HG02885 (cell line): ENCODE measurements at regions not wholly inside any gene's neighbourhood (a gene's known extent, or its start where the extent isn't known, plus 50 kb on each side); places are given as distances from the start of the nearest gene placed in this dataset.

Experiments used
- ATAC-seq: cut with Tn5 transposase; IDR thresholded peaks from one replicate; pipeline ENCODE4 v1.9.1; 2021; ENCODE audit warnings: mild to moderate bottlenecking; ENCODE audit not compliant: unreplicated experiment, poor library complexity

DNA sequence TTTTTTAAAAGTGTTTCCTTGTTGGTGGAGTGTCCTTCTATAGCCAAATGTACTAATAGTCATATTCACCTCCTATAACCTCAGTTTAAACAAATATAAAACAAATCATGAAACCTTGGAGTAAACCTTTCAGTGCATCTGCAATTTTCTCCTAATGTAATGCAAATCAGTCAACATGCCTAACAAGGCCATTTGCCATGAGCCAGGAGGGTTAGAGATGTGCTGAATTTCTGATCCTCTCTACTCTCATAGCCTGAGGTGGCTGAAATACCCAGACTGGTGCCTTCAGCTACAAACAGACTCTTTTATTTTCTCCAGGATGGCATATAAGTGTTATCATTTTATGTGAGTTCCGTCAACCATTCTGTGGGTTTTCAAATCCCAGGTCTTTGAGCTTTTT is 908.1 kb downstream of the GALC start:
- ATAC-seq: no peak

DNA sequence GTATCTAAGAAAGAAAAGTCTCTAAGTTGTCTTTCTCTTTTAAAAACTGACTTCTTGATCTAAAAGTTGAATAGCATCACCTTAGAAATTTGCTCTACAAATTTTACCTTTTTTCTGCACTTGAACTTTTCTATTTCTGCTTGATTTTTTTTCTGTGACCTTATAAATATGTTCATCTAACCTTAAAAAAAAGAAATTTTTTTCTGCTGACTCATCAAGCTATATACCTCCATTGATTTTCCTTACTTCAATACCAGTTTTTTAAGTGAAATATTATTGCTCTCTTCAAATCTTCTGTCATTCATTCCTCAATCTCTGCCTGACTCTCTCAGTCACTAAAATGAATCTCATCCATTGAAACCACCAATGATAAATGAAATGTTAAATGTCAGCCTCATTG is 910.1 kb downstream of the GALC start:
- no peak for ATAC-seq

DNA sequence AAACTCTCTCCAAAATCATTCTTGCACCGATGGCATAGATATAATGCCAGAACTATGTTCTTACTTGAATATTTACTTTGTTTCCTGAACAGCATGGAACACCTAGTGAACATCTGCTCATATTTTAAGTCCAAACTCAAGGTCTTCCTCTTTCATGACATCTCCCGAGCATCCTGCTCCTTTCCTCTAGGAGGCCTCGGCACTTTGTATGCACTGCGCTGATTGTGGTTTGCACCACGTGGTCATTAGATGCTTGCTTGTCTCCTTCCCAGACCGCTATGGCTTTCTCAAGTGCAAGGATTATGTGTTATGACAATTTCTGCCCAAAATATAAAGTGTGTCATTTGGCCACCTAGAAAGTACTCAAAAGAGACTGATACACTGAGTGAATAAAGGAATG is 912.0 kb downstream of the GALC start:
- no peak for ATAC-seq

DNA sequence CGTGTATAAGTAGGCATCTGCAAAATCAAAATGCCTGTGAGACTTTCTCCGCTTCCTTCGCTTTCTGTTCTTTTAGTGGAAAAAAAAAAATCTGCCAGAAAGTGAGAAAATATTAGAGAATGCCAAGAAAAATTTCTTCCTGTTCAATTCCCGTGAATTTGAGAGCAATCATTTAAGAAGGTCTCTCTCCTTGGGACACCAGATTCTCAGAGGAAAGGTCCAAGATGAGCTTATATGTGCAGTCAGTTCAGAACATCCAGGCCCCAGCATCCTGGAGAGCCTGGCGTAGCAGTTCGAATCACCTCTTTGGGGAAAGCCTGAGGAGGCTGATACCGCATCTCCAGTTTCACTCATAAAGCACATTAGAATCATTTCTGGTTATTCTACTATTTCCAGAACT is 912.8 kb downstream of the GALC start:
- ATAC-seq: no peak

DNA sequence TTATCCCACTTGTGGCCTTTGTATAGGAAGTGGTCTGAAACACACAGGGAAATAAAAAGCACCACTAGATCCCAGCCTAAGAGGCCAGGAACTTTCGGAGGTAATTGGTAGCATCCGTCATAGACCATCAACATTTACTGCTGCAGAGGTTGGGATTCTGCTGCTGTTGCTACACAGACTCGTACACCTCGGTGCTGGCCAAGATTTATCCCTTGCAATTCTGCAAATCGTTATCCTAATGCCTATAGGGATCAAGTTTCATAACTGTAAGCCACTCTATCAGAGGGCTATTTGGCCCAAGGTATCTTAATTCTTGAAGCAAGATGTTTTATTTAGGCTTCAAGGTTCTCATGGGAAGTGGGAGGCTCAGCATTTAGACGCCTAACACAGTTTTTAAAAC is 913.6 kb downstream of the GALC start:
- ATAC-seq: no peak

DNA sequence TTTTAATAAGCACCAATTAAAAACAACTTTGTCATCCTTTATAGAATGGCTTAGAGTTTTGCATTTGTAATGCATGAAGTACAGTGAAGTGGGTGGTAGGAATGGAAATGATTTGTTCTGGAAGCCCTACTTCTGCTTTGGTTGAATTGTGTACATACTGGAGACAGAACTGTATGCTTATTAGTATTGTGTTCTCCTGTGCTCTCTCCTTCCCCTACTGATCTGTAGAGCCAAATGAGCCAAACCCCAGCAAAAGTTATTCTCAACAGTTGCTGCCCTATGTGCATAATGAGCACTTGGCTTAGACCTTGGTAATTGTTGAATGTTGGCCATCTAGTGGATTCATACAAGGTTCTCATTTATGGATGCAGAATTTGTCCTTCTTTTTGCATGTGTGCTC is 916.1 kb downstream of the GALC start:
- ATAC-seq: no peak

DNA sequence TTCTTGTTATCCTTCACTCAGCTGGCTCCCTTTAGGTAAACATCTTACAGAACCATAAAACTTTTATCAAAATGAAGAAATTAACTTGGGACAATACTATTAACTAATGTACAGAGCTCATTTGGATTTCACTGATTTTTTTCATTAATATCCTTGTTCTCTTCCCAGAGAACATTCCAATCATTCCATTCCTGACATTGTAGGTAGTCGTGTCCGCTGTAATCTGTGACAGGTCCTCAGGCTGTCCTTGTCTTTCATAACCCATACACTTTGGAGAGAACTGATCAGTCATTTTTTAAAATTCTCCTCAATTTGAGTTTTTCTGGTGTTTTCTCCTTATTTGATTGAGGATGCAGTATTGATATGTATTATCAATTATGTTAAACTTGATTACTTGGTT is 916.8 kb downstream of the GALC start:
- ATAC-seq: no peak

DNA sequence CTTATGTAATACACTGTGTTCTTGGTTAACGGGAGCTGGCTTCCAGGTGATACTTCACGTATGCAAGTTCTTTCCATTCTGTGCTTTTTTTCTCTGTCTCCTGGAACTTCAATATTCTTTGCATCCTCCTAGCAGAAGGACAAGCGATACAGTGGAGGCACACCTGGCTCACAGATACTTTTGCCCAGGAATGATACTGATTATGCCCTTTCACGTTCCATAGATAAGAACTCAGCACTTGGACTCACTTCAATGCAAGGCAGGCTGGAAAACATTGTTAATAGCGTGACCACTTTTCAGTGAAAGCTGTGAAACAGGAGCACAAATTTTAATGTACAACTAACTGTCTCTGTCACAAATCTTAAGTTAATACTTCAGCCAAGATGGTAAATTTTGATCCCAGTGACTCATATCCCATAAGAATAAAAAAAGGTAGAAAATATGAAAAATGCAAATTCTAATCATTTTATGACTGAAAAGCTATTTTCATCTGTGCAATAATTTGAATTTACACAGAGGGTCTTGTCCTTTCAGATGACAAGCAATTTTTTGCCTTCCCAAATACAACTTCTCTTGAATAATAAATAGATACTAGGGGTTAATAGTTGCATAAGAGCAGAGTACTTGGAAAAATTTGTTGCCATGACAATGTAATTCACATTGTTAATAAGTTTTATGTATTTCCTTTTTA is 919.0 kb downstream of the GALC start:
- no peak for ATAC-seq

DNA sequence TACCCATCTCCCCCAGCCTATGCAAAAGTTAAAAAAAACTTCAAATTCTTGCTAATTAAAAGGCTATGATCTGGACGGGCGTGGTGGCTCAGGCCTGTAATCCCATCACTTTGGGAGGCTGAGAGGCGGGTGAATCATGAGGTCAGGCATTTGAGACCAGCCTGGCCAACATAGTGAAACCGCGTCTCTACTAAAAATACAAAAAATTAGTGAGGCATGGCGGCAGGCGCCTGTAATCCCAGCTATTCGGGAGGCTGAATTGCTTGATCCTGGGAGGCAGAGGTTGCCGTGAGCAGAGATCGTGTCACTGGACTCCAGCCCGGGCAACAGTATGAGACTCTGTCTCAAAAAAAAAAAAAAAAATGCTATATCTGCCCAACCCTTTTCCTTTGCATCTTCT is 925.4 kb downstream of the GALC start:
- ATAC-seq: no peak

DNA sequence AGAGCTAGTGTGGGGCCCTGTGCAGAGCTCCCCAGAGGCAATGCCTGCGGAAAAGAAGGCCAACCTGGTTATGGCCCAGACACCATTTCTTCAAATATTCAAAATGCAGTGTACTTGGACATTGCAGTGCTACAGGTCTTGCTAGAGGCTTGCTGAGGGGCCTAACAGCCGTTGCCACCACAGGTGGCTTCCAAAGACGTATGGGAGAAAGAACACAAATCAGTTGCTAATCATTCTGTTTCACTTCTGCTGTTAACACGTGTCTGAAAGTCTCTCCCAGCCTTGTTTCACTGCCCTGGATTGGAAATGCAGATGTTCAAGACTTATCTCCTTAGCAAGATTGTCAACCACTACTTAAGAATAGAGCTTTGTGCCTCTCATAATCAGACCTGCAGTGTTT is 925.9 kb downstream of the GALC start:
- no peak for ATAC-seq

DNA sequence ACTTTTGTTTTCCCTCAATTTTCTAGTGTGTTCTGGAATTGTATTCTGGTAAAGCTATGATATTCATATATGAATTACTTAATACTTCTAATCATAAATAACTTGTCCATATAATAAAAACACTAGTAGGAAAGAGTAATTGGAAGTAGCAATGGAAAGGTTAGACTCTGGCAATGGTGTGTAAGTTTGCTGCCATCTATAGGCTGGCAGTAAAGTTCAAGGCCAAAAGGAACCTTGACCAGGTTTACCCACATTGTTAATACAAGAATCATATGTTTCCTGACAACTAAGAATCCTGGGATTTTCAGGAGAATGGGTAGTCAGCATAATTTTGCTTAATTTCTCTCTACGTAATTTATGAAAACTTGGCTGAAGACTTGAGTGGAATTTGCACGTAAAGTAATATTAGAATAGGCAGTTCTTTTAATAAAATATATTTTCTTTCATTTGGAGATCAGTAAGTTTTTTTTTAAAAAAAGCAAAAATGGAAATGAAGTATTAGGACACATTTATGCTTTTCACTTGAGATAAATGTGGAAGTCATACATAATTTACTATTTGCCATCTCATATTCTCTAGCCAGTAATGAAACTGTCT is 926.7 kb downstream of the GALC start:
- no peak for ATAC-seq

DNA sequence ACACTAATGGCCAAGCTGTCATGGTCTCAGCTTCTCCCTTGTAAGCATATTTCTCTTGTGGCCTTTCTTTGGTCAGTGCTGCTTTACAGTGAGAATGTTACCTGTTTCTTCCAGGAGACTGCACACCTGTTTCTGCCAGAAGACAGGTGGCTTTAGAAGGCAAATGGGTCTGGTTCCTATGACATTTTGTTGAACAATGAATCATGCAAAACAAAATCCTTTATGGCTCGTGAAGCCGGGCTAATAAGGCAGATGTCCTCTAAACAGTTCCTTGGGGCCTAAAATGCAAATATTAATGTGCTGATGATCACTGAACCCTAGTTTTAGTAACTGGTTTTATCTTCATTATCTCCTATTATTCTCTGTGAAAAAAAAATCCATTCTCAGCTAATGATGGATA is 927.6 kb downstream of the GALC start:
- ATAC-seq: no peak

DNA sequence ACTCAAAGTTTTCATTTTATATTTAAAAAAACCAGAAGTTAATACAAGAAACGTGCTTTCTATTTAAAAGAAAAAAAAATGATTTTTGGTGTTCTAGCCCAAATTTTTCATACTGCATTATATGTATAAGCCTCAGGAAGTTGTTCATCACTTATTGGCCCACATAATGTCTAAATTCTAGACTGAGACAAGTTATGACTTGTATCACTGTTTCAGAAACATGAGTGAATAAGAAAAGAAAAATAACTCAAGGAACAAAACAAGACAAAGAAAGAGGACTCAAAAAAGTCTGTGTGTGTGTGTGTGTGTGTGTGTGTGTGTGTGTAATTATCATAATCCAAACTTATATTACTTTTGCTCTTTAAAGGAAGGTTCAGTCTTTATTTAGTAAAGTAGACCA is 929.8 kb downstream of the GALC start:
- ATAC-seq: no peak

DNA sequence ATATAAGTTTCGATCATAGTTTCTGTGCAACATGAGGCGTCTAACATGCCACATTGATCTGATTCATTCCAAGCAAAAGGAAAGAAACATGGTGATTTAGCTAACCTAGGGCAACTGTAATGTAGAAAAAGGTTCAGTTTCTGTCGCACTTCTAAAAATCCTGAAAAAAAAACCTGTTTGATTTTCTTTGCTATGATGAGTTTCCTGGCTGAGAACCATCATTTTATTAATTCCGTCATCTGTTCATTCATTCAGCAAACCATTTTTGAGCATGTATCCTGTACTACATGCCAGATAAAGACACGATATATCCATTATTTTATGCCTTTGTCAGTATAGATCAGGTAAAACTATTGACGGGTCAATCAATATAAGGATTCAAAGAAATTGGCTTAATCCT is 932.6 kb downstream of the GALC start:
- no peak for ATAC-seq

DNA sequence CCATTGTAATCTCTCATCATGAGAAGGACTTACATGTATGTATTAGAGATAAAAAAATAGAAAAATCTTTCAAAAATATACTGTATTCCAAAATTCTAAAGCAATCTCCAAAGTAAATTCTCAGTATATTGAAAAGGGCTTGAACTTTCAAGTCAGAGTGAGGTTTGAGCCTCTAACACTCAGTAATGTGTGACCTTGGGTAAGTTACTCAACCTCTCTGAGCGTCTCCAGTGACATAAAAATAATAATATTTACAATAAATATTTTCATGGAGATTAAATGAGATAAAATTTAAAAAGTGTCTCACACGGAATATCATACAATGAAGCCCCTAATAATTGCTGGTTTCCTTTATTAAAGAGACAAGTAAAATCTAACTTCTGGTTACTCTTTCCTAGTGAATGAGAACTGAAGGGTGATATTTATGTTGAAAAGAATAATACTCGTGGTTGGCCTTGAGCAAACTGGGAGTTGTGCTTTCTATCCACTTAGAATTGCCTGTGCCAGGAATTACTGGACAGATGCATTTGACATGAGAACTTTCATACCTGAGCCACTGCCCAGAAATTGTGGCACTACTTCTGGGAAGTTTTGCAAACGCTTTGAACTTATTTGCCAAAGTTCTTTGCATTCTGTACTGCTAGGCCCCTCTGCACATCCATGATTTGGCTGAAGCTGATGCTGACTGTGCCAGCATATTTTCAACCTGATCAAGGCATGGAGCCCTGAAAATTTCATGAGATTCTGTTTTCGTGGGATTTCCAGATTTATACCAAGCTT is 933.7 kb downstream of the GALC start:
- ATAC-seq: no peak

DNA sequence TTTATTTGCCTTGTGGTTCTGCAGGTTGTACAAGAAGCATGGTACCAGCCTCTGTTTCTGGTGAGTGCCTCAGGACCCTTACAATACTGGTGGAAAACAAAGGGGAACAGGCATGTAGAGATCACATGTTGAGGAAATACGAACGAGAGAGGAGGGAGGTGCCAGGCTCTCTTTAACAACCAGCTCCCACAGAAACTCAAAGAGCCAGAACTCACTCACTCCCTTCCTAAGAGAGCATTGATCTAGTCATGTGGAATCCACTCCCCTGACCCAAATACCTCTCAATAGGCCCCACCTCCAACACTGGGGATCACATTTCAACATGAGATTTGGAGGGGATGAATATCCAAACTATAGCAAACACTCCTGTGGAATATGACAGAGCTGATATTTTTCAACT is 938.0 kb downstream of the GALC start:
- ATAC-seq: no peak

DNA sequence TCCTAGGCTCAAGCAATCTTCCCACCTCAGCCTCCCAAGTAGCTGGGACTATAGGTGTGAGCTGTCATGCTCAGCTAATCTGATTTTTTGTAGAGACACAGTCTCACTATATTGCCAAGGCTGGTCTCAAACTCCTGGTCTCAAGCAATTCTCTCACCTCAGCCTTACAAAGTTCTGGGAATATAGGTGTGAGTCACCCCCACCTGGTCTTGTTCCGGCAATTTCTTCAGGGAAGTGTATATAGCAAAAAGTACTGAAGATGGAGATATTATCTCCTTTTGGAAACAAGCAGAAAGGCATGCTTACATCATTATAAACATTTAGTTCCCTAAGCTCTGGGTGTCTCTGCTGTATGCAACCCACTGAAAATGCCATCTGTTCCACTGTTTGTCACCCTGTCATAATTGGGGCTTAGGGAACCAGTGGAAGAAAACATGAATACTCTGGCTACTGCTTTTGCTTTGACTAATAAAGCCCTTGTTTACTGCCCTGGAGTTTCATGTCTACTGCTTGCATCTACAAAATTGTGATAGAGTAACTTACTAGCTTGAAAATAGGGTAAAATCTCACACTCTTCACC is 940.2 kb downstream of the GALC start:
- ATAC-seq: no peak

DNA sequence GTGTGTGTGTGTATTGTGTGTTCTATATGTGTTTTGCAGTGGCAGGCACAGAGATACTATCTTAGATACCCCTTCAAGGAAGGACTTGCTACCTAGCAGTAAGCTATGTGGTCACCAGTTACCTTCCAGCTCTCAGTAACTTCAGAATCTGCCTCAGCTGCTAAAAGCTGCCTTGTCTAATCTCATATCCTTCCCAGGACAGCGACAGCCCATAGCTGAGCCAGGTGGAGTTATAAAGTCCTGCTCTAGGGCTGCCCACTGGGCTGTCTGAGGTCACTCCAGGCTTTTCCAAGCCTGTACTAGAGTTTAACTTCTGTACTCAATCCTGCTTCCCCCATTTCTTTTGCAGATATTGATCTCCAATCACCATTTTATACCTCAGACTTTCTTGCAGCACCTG is 942.6 kb downstream of the GALC start:
- no peak for ATAC-seq

DNA sequence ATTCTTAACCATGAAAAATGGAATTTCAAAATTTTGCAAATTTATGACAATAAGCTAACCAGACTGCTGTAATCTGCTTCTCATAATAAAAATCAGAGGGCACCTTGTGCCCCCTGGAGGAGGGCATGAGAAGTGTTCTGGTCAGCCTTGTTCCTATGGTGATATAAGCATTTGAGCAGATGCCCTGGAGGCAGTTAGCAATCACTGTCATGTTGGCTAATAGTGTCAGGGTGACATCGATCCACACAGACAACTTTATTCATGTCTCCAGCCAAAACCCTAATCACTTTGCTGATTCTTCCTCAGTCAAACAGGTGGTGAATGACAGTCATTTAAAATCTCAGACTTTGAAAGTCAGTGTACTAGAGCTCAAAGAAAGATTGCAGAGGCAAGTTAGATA is 943.0 kb downstream of the GALC start:
- ATAC-seq: peak; percentile 42

DNA sequence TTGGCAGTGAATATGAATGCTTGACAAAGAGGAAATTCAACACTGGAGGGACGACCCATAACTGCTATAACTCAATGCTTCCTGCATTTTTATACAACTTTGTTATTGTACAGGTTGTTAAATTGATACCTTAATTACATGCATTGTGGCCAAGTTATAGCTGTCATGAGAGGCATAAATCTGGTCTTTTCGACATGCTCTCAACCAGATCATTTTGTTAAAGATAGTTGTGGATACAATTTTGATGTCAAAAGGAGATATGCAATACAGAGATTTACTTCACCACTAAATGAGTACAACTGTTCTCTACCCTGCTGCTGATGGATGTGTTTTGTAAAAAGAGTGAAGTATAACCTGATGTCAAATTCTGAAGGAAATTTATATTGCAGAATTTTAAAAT is 946.0 kb downstream of the GALC start:
- ATAC-seq: no peak

DNA sequence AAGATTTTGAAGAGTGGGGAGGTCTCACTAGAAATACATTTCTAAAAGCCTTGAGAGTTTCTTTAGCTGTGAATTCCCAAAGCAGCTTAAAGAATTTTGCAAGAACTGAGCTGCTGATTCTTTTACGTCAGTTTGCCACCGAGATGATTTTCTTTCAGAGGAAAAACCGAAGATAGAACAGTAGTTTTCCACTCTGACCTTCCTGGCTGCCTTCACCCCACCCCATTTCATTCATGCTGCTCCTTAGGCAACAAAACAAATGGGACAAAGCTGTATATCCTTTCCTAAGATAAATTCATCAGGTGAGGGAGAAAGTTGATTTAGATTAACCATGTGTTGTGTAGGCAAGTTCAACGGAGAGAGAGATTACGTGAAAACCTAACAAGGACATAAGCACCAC is 947.0 kb downstream of the GALC start:
- no peak for ATAC-seq
